ENCODE measurements at regions not wholly inside any gene's neighbourhood (a gene's known extent, or its start where the extent isn't known, plus 50 kb on each side); places are given as distances from the start of the nearest gene placed in this dataset.

DNA sequence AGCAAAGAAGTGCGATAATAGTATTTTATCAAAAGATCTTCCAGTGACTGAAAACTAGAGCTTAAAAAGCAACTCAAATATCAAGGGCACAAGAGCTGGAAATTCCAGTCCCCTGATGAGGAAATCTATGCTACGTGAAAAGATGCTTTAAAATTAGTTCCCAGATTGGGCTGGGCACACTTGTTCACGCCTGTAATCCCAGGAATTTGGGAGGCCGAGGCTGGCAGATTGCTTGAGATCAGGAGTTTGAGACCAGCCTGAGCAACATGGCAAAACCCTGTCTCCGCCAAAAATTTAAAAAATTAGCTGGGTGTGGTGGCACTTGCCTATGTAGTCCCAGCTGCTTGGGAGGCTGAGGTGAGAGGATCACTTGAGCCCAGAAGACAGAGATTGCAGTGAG, 138.8 kb downstream of the SEMA6D start:
- no peak for DNase-seq (ENCODE audit: insufficient read length, low spot score, missing footprints)
- Histone ChIP-seq H4K20me1 (ENCODE audit: insufficient read depth, low read length) (no peaks in the 10 kb centered on the region), H3K4me3 (ENCODE audit: insufficient read depth, low read length) (no peak overlapping the region), H3K79me2 (ENCODE audit: insufficient read depth, low read length) (no peaks in the 10 kb centered on the region), H3K36me3 (ENCODE audit: insufficient read depth, low read length) (no peaks in the 10 kb centered on the region), H3K27me3 (ENCODE audit: insufficient read depth, low read length) (no peaks in the 10 kb centered on the region), H3K9me3 (ENCODE audit: low read depth, low read length) (no peaks in the 10 kb centered on the region), H3K4me2 (ENCODE audit: insufficient read depth, low read length) (no peak overlapping the region), H3K27ac (ENCODE audit: low read depth, low read length) (no peak overlapping the region), H2AFZ (ENCODE audit: low read length) (no peak overlapping the region), H3K4me1 (ENCODE audit: insufficient read depth, low read length) (no peaks in the 10 kb centered on the region)
- TF ChIP-seq, protein P1, sequence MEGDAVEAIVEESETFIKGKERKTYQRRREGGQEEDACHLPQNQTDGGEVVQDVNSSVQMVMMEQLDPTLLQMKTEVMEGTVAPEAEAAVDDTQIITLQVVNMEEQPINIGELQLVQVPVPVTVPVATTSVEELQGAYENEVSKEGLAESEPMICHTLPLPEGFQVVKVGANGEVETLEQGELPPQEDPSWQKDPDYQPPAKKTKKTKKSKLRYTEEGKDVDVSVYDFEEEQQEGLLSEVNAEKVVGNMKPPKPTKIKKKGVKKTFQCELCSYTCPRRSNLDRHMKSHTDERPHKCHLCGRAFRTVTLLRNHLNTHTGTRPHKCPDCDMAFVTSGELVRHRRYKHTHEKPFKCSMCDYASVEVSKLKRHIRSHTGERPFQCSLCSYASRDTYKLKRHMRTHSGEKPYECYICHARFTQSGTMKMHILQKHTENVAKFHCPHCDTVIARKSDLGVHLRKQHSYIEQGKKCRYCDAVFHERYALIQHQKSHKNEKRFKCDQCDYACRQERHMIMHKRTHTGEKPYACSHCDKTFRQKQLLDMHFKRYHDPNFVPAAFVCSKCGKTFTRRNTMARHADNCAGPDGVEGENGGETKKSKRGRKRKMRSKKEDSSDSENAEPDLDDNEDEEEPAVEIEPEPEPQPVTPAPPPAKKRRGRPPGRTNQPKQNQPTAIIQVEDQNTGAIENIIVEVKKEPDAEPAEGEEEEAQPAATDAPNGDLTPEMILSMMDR (IDR thresholded peaks at IDR 0.05; ENCODE audit: extremely low read depth, low read depth, low read length): no peak

DNA sequence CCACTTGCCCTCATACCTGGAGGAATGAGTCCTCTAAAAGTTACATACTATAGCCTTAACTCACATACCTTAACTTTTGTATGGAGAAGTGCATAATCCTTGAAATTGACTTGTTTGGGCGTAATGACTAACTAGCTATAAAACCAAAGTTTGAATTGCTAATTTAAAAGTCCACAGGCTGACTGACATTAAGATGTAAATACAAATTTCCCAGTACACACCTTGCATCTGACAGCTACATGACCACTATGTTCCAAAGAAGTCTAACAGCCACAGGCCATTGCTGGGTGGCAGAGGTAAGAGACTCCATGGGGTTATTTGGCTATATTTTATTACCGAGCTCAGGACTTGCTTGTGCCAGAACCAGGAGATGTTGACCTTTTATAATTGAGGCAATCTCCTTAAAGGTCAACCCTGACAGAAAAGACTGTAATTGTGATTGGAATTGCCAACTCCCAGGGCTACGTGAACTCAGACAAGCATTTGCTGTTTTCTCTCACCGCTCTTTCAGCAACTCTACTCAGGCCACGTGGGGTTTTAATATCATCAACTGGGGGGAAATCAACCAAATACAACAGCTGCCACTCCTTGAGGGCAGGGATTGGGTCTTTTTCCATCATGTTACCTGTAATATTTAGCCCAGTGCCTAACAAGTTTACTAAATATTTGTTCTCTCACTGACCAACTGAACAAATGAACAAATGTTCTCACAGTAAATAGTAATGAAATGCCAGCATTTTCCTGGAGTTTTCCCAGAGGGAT, 139.9 kb downstream of the SEMA6D start:
- no peaks in the 10 kb centered on the region for H3K36me3 ChIP-seq (ENCODE audit: insufficient read depth, low read length)
- no peaks in the 10 kb centered on the region for H3K4me1 ChIP-seq (ENCODE audit: insufficient read depth, low read length)
- H4K20me1 ChIP-seq (ENCODE audit: insufficient read depth, low read length): no peaks in the 10 kb centered on the region
- no peaks in the 10 kb centered on the region for H3K9me3 ChIP-seq (ENCODE audit: low read depth, low read length)
- no peak overlapping the region for H3K27ac ChIP-seq (ENCODE audit: low read depth, low read length)
- H3K27me3 ChIP-seq (ENCODE audit: insufficient read depth, low read length): no peaks in the 10 kb centered on the region
- H3K4me2 ChIP-seq (ENCODE audit: insufficient read depth, low read length): no peak overlapping the region
- no peak overlapping the region for H3K4me3 ChIP-seq (ENCODE audit: insufficient read depth, low read length)
- DNase-seq (ENCODE audit: insufficient read length, low spot score, missing footprints): no peak
- TF ChIP-seq, protein P1 (IDR thresholded peaks at IDR 0.05; ENCODE audit: extremely low read depth, low read depth, low read length): no peak
- H3K79me2 ChIP-seq (ENCODE audit: insufficient read depth, low read length): no peaks in the 10 kb centered on the region
- H2AFZ ChIP-seq (ENCODE audit: low read length): no peak overlapping the region

DNA sequence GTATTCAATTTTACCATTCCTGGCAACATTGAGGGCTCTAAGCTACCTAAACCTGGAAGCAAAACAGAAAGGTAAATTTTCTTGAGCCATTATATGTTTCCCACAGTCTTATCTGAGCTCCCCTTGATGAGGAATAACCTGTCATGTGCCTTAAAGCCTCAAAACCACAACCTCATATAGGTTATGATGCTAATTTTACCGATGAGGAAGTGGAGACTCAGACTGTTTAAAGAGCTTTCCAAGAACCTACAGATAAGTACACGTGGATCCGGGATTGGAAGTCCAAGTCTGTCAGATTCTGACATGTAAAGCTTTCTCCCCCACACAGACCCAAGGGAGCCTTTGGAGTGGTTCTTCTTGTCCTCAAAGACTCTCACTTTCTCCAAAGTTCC, 140.5 kb downstream of the SEMA6D start:
- Histone ChIP-seq H3K27me3 (ENCODE audit: insufficient read depth, low read length) (no peaks in the 10 kb centered on the region), H3K79me2 (ENCODE audit: insufficient read depth, low read length) (no peaks in the 10 kb centered on the region), H3K4me2 (ENCODE audit: insufficient read depth, low read length) (no peak overlapping the region), H3K27ac (ENCODE audit: low read depth, low read length) (no peak overlapping the region), H3K36me3 (ENCODE audit: insufficient read depth, low read length) (no peaks in the 10 kb centered on the region), H4K20me1 (ENCODE audit: insufficient read depth, low read length) (no peaks in the 10 kb centered on the region), H3K9me3 (ENCODE audit: low read depth, low read length) (no peaks in the 10 kb centered on the region), H3K4me3 (ENCODE audit: insufficient read depth, low read length) (no peak overlapping the region), H2AFZ (ENCODE audit: low read length) (no peak overlapping the region), H3K4me1 (ENCODE audit: insufficient read depth, low read length) (no peaks in the 10 kb centered on the region)
- DNase-seq (ENCODE audit: insufficient read length, low spot score, missing footprints): no peak
- TF ChIP-seq, protein P1 (IDR thresholded peaks at IDR 0.05; ENCODE audit: extremely low read depth, low read depth, low read length): no peak

DNA sequence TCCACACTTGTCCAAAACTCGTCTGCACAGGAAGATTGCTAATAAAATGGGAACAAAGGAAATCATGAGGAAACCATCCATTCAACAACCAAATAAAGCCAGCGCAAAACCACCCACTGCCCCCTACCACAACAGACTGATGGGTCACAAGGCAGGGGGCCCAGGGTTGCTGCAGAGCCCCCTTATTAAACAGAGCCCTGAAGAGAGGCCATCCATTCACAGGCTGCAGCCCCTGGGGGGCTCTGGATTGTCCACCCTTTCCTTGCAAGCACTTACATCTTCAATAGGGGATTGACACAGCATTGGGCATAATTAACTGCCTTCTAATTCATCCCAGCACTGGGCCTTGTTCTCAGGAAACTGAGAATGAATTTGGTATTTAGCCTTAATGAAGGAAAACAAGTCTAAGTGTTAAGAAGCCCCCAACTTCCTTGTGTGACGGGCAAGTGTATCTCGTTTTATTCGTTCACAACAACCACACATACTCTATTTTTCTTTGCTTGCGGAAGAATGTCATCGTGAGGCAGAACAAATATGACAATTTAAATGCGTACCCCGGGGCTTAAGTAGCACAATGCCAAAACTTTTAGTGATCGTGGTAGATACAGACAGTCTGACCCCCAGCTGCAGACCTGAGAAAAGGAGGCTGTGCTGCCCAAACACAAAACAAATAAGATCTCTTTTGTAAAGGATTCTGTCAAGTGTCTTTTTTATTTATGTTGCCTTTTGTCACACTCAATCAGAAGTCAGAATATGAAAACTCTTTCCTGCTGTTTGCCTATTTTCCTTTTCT, 144.0 kb downstream of the SEMA6D start:
- Histone ChIP-seq H3K27ac (ENCODE audit: low read depth, low read length) (no peak overlapping the region), H3K4me2 (ENCODE audit: insufficient read depth, low read length) (no peak overlapping the region)

More for the DNA sequence above, 144.0 kb downstream of the SEMA6D start:
- no peaks in the 10 kb centered on the region for H3K79me2 ChIP-seq (ENCODE audit: insufficient read depth, low read length)
- no peak overlapping the region for H2AFZ ChIP-seq (ENCODE audit: low read length)
- no peaks in the 10 kb centered on the region for H3K36me3 ChIP-seq (ENCODE audit: insufficient read depth, low read length)
- peaks cover 4% of the 10 kb centered on the region for H3K9me3 ChIP-seq (ENCODE audit: low read depth, low read length)
- peaks cover 3% of the 10 kb centered on the region for H3K27me3 ChIP-seq (ENCODE audit: insufficient read depth, low read length)
- no peak for DNase-seq (ENCODE audit: insufficient read length, low spot score, missing footprints)
- no peak overlapping the region for H3K4me3 ChIP-seq (ENCODE audit: insufficient read depth, low read length)
- H3K4me1 ChIP-seq (ENCODE audit: insufficient read depth, low read length): no peaks in the 10 kb centered on the region
- TF ChIP-seq, protein P1 (IDR thresholded peaks at IDR 0.05; ENCODE audit: extremely low read depth, low read depth, low read length): no peak
- no peaks in the 10 kb centered on the region for H4K20me1 ChIP-seq (ENCODE audit: insufficient read depth, low read length)

Data from osteoblast (primary cell).